Neural cell (in vitro differentiated cells): ENCODE measurements at regions not wholly inside any gene's neighbourhood (a gene's known extent, or its start where the extent isn't known, plus 50 kb on each side); places are given as distances from the start of the nearest gene placed in this dataset.

Experiments
- H2AFZ ChIP-seq: fragments of 200-600, 300-800 bp; sonication (generic), shearing (Covaris generic); 2 replicates; pipeline ENCODE4 v1.6.0; 2014; ENCODE audit warnings: low read depth, mild to moderate bottlenecking, antibody characterized with exemption, low read length, moderate library complexity
- H3F3A ChIP-seq: fragments of 200-600 bp; shearing (Covaris generic); 2 replicates; pipeline ENCODE4 v1.6.1; 2016; ENCODE audit warnings: mild to moderate bottlenecking, moderate library complexity, mixed read lengths, antibody characterized with exemption, low read length; ENCODE audit not compliant: insufficient read depth, poor library complexity, severe bottlenecking
- H3K27ac ChIP-seq: fragments of 200-600, 300-800 bp; sonication (generic), shearing (Covaris generic); 2 replicates; pipeline ENCODE4 v1.5.1; 2014; ENCODE audit warnings: mild to moderate bottlenecking, low read length, moderate library complexity
- H3K27me3 ChIP-seq: fragments of 300-800, 200-600 bp; sonication (generic), shearing (Covaris generic); 2 replicates; pipeline ENCODE4 v1.6.0; 2014; ENCODE audit warnings: mild to moderate bottlenecking, low read depth, low read length, moderate library complexity; ENCODE audit not compliant: insufficient read depth
- H3K36me3 ChIP-seq: fragments of 300-800, 200-600 bp; sonication (generic), shearing (Covaris generic); 2 replicates; pipeline ENCODE4 v1.5.1; 2014; ENCODE audit warnings: mild to moderate bottlenecking, antibody characterized with exemption, low read length, moderate library complexity; ENCODE audit not compliant: insufficient read depth
- H3K4me2 ChIP-seq: fragments of 300-800, 200-600 bp; sonication (generic), shearing (Covaris generic); 2 replicates; pipeline ENCODE4 v1.6.0; 2014; ENCODE audit warnings: mild to moderate bottlenecking, low read length
- H3K4me3 ChIP-seq: fragments of 300-800, 200-600 bp; sonication (generic), shearing (Covaris generic); 2 replicates; pipeline ENCODE4 v1.5.1; 2014; ENCODE audit warnings: mild to moderate bottlenecking, low read length, moderate library complexity
- H3K79me2 ChIP-seq: fragments of 200-600 bp; shearing (Covaris generic); replicated peaks from 2 replicates; pipeline ENCODE4 v1.6.0; 2014; ENCODE audit warnings: mild to moderate bottlenecking, low read length, moderate library complexity; ENCODE audit not compliant: insufficient read depth
- H3K9ac ChIP-seq: fragments of 300-800, 200-600 bp; sonication (generic), shearing (Covaris generic); 2 replicates; pipeline ENCODE4 v1.6.1; 2016; ENCODE audit warnings: mild to moderate bottlenecking, low read length, mixed read lengths
- H3K9me2 ChIP-seq: fragments of 200-600 bp; shearing (Covaris generic); 2 replicates; pipeline ENCODE4 v1.6.1; 2016; ENCODE audit warnings: mild to moderate bottlenecking, low read length, mixed read lengths; ENCODE audit not compliant: insufficient read depth
- H3K9me3 ChIP-seq: fragments of 200-600, 300-800 bp; sonication (generic), shearing (Covaris generic); 2 replicates; pipeline ENCODE4 v1.6.1; 2016; ENCODE audit warnings: mild to moderate bottlenecking, mixed run types, low read length, moderate library complexity, mixed read lengths
- H4K20me1 ChIP-seq: fragments of 200-600 bp; shearing (Covaris generic); 2 replicates; pipeline ENCODE4 v1.6.1; 2016; ENCODE audit warnings: mild to moderate bottlenecking, mixed run types; ENCODE audit not compliant: insufficient read depth
- CTCF ChIP-seq: fragments of 450-650 bp; IDR thresholded peaks from 2 replicates; pipeline ENCODE4 v1.5.1; 2014; ENCODE audit warnings: antibody characterized with exemption, mild to moderate bottlenecking, moderate library complexity; ENCODE audit not compliant: poor library complexity, severe bottlenecking
- EP300 ChIP-seq: fragments of 450-650 bp; conservative IDR thresholded peaks from 2 replicates; pipeline ENCODE4 v1.6.1; 2014; ENCODE audit warnings: antibody characterized with exemption, mild to moderate bottlenecking, moderate library complexity; ENCODE audit not compliant: poor library complexity, severe bottlenecking
- EZH2 ChIP-seq: fragments of 200-600, 300-800 bp; shearing (Covaris generic), sonication (generic); IDR thresholded peaks from 2 replicates; pipeline ENCODE4 v1.6.1; 2014; ENCODE audit warnings: antibody characterized with exemption, low read length, borderline replicate concordance, mild to moderate bottlenecking; ENCODE audit not compliant: insufficient read depth, poor library complexity, severe bottlenecking
- MXI1 ChIP-seq: fragments of 450-650 bp; conservative IDR thresholded peaks from 2 replicates; pipeline ENCODE4 v1.6.1; 2014; ENCODE audit warnings: antibody characterized with exemption, mild to moderate bottlenecking; ENCODE audit not compliant: poor library complexity, severe bottlenecking
- POLR2AphosphoS5 ChIP-seq: IDR thresholded peaks from 2 replicates; pipeline ENCODE4 v1.6.1; 2012
- RAD21 ChIP-seq: fragments of 450-650 bp; conservative IDR thresholded peaks from 2 replicates; pipeline ENCODE4 v1.6.1; 2014; ENCODE audit warnings: antibody characterized with exemption, mild to moderate bottlenecking, moderate library complexity
- SMC3 ChIP-seq: fragments of 450-650 bp; conservative IDR thresholded peaks from 2 replicates; pipeline ENCODE4 v1.6.1; 2014; ENCODE audit warnings: antibody characterized with exemption, mild to moderate bottlenecking, moderate library complexity; ENCODE audit not compliant: poor library complexity
- TAF1 ChIP-seq: IDR thresholded peaks from 2 replicates; pipeline ENCODE4 v1.6.1; 2012; ENCODE audit warnings: low read depth
- TF ChIP-seq, protein P1 (sequence below): IDR thresholded peaks from 2 replicates; pipeline ENCODE4 v1.6.1; 2012; ENCODE audit warnings: borderline replicate concordance

DNA sequence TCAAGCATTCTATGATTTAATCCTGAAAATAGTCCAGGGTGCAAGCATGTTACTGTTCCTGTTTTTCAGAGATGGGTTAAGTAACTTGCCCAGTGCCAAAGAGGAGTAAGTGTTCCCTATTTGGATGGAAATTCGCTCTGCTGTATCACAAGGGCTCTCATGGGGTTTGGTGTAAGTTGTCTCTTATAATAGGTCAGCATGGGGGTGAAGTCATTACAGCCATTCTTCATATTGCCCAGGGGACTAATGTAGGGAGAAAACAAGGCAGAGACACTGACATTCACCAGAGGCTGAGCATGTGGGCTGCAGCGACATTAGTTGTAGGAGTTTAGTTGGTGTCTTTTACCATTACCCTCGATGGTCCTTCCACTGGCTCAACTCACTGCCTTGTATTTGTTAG is 142.1 kb upstream of the GLRA1 start:
- Histone ChIP-seq H4K20me1 (no peaks in the 10 kb centered on the region), H3K9ac (no peak overlapping the region), H2AFZ (no peak overlapping the region), H3K4me3 (no peak overlapping the region), H3K79me2 (no peaks in the 10 kb centered on the region), H3K9me3 (no peaks in the 10 kb centered on the region), H3K9me2 (no peaks in the 10 kb centered on the region), H3F3A (no peaks in the 10 kb centered on the region), H3K4me2 (no peak overlapping the region), H3K27me3 (no peaks in the 10 kb centered on the region), H3K36me3 (no peaks in the 10 kb centered on the region), H3K27ac (no peak overlapping the region)
- TF ChIP-seq RAD21: no peak
- no peak for TF ChIP-seq EP300
- no peak for TF ChIP-seq MXI1
- TF ChIP-seq, protein P1, sequence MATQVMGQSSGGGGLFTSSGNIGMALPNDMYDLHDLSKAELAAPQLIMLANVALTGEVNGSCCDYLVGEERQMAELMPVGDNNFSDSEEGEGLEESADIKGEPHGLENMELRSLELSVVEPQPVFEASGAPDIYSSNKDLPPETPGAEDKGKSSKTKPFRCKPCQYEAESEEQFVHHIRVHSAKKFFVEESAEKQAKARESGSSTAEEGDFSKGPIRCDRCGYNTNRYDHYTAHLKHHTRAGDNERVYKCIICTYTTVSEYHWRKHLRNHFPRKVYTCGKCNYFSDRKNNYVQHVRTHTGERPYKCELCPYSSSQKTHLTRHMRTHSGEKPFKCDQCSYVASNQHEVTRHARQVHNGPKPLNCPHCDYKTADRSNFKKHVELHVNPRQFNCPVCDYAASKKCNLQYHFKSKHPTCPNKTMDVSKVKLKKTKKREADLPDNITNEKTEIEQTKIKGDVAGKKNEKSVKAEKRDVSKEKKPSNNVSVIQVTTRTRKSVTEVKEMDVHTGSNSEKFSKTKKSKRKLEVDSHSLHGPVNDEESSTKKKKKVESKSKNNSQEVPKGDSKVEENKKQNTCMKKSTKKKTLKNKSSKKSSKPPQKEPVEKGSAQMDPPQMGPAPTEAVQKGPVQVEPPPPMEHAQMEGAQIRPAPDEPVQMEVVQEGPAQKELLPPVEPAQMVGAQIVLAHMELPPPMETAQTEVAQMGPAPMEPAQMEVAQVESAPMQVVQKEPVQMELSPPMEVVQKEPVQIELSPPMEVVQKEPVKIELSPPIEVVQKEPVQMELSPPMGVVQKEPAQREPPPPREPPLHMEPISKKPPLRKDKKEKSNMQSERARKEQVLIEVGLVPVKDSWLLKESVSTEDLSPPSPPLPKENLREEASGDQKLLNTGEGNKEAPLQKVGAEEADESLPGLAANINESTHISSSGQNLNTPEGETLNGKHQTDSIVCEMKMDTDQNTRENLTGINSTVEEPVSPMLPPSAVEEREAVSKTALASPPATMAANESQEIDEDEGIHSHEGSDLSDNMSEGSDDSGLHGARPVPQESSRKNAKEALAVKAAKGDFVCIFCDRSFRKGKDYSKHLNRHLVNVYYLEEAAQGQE: no peak

GRCh38 chr5:152063004-152063403 is 138.4 kb upstream of the GLRA1 start:
- Histone ChIP-seq H3K36me3 (no peaks in the 10 kb centered on the region), H4K20me1 (no peaks in the 10 kb centered on the region), H3K9me2 (no peaks in the 10 kb centered on the region), H3F3A (no peaks in the 10 kb centered on the region), H3K79me2 (no peaks in the 10 kb centered on the region), H3K4me3 (no peak overlapping the region), H3K4me2 (no peak overlapping the region), H3K27me3 (no peaks in the 10 kb centered on the region), H2AFZ (no peak overlapping the region), H3K9ac (no peak overlapping the region), H3K27ac (no peak overlapping the region), H3K9me3 (no peaks in the 10 kb centered on the region)
- TF ChIP-seq SMC3 (no peak), MXI1 (no peak), TAF1 (no peak), POLR2AphosphoS5 (no peak), RAD21 (no peak), EP300 (no peak), CTCF (no peak), EZH2 (no peak)
- TF ChIP-seq, protein P1: no peak
